ENCODE measurements at regions not wholly inside any gene's neighbourhood (a gene's known extent, or its start where the extent isn't known, plus 50 kb on each side); places are given as distances from the start of the nearest gene placed in this dataset.
"Not testable (repeated sequence)": the region's sequence is repeated elsewhere in the genome, so short reads cannot be mapped to it uniquely, and the experiment has no call there.

DNA sequence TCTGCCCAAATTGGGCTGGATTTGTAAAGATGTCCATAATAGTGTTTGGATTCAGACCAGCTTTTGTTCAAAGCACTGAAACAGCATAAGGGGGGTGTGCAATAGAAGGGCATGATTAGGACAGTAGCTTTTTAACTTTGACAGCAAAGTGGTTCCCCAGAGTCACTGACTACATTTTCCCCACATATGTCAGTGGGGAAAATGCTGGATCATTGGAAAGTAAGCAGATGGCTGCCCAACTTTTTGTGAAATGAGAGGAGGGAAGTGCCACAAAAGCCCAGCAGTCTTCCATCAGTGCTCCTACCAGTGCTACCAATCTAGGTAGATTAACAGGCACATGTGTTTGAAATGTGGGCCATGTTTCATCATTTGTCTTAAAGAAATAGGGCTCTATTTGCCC, 162.8 kb downstream of the FZD1 start:
- DNase-seq (ENCODE audit: low read depth): no peak
- no peak overlapping the region for H3K4me3 ChIP-seq (ENCODE audit: low read depth, low read length)
- TF ChIP-seq, protein P1, sequence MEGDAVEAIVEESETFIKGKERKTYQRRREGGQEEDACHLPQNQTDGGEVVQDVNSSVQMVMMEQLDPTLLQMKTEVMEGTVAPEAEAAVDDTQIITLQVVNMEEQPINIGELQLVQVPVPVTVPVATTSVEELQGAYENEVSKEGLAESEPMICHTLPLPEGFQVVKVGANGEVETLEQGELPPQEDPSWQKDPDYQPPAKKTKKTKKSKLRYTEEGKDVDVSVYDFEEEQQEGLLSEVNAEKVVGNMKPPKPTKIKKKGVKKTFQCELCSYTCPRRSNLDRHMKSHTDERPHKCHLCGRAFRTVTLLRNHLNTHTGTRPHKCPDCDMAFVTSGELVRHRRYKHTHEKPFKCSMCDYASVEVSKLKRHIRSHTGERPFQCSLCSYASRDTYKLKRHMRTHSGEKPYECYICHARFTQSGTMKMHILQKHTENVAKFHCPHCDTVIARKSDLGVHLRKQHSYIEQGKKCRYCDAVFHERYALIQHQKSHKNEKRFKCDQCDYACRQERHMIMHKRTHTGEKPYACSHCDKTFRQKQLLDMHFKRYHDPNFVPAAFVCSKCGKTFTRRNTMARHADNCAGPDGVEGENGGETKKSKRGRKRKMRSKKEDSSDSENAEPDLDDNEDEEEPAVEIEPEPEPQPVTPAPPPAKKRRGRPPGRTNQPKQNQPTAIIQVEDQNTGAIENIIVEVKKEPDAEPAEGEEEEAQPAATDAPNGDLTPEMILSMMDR (IDR thresholded peaks at IDR 0.05; ENCODE audit: low read depth, low read length, missing control alignments): no peak

DNA sequence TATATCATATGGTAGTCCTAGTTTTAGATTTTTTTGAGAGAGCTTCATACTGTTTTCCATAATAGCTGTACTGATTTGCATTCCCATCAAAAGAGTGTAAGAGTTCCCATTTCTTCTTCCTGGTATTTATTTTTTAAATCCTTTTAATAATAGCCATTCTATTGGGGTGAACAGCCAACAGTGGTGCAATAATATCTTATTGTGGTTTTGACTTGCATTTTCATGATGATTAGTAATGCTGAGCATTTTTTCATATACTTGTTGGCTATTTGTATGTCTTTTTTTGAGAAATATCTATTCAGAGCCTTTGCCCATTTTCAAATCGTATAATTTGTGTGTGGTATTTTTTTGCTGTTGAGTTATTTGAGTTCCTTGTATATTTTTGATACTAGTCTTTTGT, 167.4 kb downstream of the FZD1 start:
- TF ChIP-seq, protein P1 (IDR thresholded peaks at IDR 0.05; ENCODE audit: low read depth, low read length, missing control alignments): no peak
- DNase-seq (ENCODE audit: low read depth): no peak
- H3K4me3 ChIP-seq (ENCODE audit: low read depth, low read length): no peak overlapping the region

DNA sequence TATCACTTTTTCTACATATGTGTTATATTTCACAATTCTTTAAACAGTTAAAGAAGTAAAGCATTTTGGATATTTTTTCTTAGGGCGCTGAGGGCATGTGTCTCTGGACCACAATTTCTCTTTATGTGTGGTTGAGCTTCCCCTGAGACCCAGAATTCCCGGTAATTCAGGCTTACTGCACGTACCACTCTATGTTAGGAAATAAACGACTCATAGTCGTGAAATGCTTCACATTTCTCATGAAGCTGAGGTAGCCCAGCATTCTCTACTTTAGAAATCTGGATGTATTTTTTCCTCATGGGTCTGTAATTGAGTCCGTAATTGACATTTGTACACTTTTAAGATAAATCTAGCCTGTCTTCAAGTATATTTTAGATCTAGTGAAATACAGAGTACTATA, 170.6 kb downstream of the FZD1 start:
- TF ChIP-seq, protein P1 (IDR thresholded peaks at IDR 0.05; ENCODE audit: low read depth, low read length, missing control alignments): no peak
- H3K4me3 ChIP-seq (ENCODE audit: low read depth, low read length): no peak overlapping the region
- DNase-seq (ENCODE audit: low read depth): no peak

DNA sequence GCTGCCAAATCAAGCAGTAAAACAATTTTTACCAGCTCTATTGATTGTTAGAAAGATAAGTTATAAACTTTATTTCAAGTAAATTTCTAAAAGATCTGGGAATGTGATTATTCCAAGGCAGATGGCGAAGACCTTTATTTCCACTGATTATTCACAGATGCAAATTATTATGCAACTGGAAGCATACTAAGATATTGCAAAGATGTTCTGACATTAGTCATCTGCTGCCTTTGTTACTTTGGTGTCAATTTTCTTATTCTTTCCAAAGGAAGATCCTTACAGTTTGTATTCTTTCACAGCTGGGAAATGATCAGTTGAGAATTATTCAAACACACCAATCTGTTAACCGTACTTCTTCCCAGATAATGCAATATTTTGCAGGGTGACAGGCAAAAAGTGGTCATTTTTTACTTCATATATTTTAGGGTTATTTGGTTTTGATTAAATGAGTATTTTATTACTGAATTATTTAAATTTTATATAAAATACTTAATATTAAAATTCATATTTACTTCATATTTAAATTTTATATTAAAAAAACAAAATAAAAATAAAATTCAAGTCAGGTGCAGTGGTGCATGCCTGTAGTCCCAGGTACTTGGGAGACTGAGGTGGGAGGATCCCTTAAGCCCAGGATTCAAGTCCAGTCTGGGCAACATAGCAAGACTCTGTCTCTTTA, 171.3 kb downstream of the FZD1 start:
- TF ChIP-seq, protein P1 (IDR thresholded peaks at IDR 0.05; ENCODE audit: low read depth, low read length, missing control alignments): no peak
- no peak for DNase-seq (ENCODE audit: low read depth)
- no peak overlapping the region for H3K4me3 ChIP-seq (ENCODE audit: low read depth, low read length)

DNA sequence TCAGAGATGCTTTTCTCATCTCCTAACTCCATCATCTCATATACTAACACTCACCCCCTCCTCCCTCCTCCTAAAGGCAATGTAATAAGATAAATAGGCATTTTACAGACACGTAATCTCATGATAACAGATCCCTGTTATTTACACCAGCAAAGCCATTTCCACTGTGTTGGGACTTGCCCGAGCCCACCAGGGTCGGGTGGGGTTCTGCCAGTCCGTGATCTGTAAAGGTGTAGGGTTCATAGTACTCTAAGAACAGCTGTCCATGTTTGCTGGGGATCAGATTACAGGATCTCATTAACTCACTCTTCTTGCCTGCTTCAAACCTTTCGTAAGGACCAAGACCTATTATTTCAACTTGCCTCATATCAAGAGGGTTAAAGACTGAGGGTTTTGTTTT, 172.4 kb downstream of the FZD1 start:
- TF ChIP-seq, protein P1 (IDR thresholded peaks at IDR 0.05; ENCODE audit: low read depth, low read length, missing control alignments): no peak
- no peak for DNase-seq (ENCODE audit: low read depth)

DNA sequence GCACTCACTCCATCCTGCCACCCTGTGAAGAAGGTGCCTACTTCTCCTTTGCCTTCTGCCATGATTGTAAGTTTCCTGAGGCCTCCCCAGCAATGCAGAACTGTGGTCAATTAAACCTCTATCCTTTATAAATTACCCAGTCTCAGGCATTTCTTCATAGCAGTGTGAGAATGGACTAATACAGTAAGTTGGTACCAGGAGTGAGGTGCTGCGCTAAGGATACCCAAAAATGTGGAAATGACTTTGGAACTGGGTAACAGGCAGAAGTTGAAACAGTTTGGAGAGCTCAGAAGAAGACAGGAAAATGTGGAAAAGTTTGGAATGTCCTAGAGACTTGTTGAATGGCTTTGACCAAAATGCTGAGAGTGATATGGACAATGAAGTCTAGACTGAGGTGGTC, 176.0 kb downstream of the FZD1 start:
- not testable (repeated sequence) for DNase-seq (ENCODE audit: low read depth); H3K4me3 ChIP-seq (ENCODE audit: low read depth, low read length)

More for the DNA sequence above, 172.4 kb downstream of the FZD1 start:
- no peak overlapping the region for H3K4me3 ChIP-seq (ENCODE audit: low read depth, low read length)

DNA sequence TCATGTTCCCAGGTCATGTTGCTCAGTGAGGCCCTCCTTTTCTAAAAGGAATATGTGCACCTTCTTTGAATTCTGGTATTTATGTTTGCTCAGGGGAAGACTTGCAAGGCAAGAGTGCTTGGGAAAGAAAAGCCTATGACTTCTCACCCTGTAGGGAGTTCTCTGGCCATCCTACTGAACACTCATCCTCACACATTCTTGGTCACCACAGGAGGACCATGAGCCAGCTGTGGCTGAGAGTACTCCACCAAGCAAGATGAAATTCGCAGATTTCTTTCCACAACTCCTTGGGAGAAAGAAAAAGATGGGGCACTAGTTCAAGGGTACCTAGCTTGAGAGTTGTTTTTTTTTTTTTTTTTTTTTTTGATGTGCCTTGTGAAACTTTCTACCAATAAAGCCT, 179.6 kb downstream of the FZD1 start:
- no peak for DNase-seq (ENCODE audit: low read depth)
- TF ChIP-seq, protein P1 (IDR thresholded peaks at IDR 0.05; ENCODE audit: low read depth, low read length, missing control alignments): no peak
- H3K4me3 ChIP-seq (ENCODE audit: low read depth, low read length): no peak overlapping the region

Data from GM12864 (cell line).